ENCODE measurements at regions not wholly inside any gene's neighbourhood (a gene's known extent, or its start where the extent isn't known, plus 50 kb on each side); places are given as distances from the start of the nearest gene placed in this dataset.

DNA sequence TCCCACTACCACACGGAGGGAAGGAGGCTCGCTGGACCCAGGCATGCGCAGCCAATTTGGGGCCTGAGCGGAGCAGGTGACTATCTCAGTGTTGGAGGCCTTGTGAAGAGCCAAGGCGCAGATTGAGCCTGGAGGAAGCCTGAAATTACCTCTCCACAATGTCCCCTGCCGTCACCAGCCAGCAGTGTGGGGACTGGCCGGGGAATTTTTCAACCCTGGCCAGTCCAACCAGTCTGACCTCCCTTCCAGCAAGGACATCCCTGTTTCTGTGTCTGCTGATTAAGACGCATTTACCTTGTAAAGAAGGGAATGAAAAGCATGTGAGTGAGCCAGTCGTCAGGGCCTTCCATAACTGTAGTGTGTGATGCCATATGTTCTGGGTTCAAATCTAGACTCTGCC, 198.1 kb upstream of the IRX3 start:
- intact Hi-C loops (cut with DNase I), result no loop called here
- no peak for DNase-seq
- Histone ChIP-seq H3K4me3 (no peak overlapping the region), H3K4me1 (ENCODE audit: insufficient read depth) (no peaks in the 10 kb centered on the region), H3K9me3 (no peaks in the 10 kb centered on the region), H3K36me3 (no peaks in the 10 kb centered on the region), H3K27me3 (no peaks in the 10 kb centered on the region), H3K27ac (no peak overlapping the region)
- WGBS, 3 donors, result 85 to 89% (median 86%) methylated on average over 9 of the region's 9 CpGs
- TF ChIP-seq, protein P1, sequence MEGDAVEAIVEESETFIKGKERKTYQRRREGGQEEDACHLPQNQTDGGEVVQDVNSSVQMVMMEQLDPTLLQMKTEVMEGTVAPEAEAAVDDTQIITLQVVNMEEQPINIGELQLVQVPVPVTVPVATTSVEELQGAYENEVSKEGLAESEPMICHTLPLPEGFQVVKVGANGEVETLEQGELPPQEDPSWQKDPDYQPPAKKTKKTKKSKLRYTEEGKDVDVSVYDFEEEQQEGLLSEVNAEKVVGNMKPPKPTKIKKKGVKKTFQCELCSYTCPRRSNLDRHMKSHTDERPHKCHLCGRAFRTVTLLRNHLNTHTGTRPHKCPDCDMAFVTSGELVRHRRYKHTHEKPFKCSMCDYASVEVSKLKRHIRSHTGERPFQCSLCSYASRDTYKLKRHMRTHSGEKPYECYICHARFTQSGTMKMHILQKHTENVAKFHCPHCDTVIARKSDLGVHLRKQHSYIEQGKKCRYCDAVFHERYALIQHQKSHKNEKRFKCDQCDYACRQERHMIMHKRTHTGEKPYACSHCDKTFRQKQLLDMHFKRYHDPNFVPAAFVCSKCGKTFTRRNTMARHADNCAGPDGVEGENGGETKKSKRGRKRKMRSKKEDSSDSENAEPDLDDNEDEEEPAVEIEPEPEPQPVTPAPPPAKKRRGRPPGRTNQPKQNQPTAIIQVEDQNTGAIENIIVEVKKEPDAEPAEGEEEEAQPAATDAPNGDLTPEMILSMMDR (IDR thresholded peaks at IDR 0.05), result no peak
- no peak for TF ChIP-seq POLR2A (IDR thresholded peaks at IDR 0.05)
- no peak for TF ChIP-seq EP300 (IDR thresholded peaks at IDR 0.05)

DNA sequence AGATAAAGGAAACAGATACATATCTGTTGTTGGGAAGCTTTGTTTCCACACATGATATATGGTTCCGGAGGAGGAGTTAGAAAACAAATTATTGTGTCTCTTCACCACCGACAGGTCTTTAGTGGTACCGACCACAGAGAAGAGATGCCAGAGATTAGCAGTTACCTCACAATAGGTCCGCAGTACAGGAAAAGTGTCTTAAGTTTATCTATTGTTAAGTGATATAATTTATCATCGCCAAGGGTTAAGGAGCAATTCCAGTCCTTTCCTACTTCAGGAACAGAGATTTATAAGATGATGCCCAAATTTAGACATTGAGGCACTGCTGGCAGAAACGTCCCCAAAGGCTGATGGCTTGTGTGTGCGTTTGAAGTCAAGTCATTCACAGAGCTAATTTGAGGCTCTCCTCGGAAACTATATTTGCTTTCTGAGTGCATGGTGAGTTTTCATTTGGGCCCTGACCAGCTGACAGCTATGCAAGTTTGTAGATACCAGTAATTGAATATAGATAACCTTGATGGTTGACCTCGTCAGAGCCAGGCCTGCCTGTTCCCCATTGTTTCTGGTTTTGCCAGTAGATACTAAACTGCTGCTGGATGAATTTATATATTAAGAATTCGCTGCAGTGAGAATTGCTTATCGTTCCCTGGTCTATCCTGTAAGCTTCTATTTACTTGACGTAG, 196.4 kb upstream of the IRX3 start:
- H3K36me3 ChIP-seq, result no peaks in the 10 kb centered on the region
- TF ChIP-seq POLR2A (IDR thresholded peaks at IDR 0.05) (no peak), EP300 (IDR thresholded peaks at IDR 0.05) (no peak)
- TF ChIP-seq, protein P1 (IDR thresholded peaks at IDR 0.05), result no peak
- no peak for DNase-seq
- H3K9me3 ChIP-seq, result no peaks in the 10 kb centered on the region
- no peak overlapping the region for H3K27ac ChIP-seq
- no peaks in the 10 kb centered on the region for H3K4me1 ChIP-seq (ENCODE audit: insufficient read depth)
- intact Hi-C loops (cut with DNase I), result no loop called here
- WGBS, 3 donors, result 65 to 68% (median 67%) methylated on average over 12 of the region's 12 CpGs
- H3K27me3 ChIP-seq, result no peaks in the 10 kb centered on the region
- no peak overlapping the region for H3K4me3 ChIP-seq

DNA sequence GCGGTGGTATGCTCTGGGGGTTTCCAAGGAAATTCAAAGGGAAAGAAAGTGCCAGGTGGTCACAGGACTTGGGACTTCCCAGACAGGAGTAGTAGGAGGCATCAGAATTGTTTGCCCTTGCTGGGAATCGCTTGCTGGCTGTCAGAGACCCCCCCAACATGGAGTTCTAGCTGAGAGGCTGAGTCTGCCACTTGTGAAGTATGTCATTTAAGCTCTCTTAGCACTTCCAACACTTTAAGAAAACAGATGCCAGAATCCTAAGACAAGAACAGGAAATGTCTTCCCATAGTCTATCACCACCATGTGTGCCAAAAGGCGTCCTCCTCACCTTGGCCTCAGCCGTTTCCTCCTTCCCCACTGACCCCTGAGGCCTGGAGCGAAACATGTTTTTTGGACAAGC, 193.8 kb upstream of the IRX3 start:
- H3K36me3 ChIP-seq, result no peaks in the 10 kb centered on the region
- no peak overlapping the region for H3K4me3 ChIP-seq
- TF ChIP-seq POLR2A (IDR thresholded peaks at IDR 0.05), result no peak
- TF ChIP-seq, protein P1 (IDR thresholded peaks at IDR 0.05), result no peak
- no peak for TF ChIP-seq EP300 (IDR thresholded peaks at IDR 0.05)
- no peak overlapping the region for H3K27ac ChIP-seq
- intact Hi-C loops (cut with DNase I), result no loop called here
- no peaks in the 10 kb centered on the region for H3K27me3 ChIP-seq
- no peaks in the 10 kb centered on the region for H3K9me3 ChIP-seq
- no peak for DNase-seq
- no peaks in the 10 kb centered on the region for H3K4me1 ChIP-seq (ENCODE audit: insufficient read depth)
- 63 to 74% (median 71%) methylated on average over 5 of the region's 5 CpGs for WGBS, 3 donors

DNA sequence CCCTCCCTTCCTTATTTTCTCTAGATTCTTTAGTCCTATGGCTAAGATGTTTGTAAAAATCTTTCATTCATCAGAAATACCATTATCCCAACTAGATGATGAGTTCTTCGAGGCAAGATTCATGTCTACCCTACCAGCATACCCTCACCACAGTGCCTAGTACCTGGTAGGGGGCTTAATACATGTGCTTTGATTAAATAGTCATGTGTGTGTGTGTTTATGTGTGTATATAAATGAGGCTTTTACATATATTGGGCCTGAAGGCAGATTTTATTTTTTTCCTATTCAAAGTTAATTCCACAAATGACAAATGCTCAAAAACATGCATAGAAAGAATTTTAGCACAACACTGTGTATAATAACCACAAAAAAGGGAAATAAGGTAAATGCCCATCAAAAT, 193.0 kb upstream of the IRX3 start:
- Histone ChIP-seq H3K36me3 (no peaks in the 10 kb centered on the region), H3K4me1 (ENCODE audit: insufficient read depth) (peaks cover 1% of the 10 kb centered on the region), H3K9me3 (no peaks in the 10 kb centered on the region), H3K27ac (no peak overlapping the region), H3K4me3 (no peak overlapping the region), H3K27me3 (no peaks in the 10 kb centered on the region)
- no peak for TF ChIP-seq POLR2A (IDR thresholded peaks at IDR 0.05)
- no peak for DNase-seq
- intact Hi-C loops (cut with DNase I), result no loop called here
- 86 to 90% (median 87%) methylated on average over 1 of the region's 1 CpG for WGBS, 3 donors

DNA sequence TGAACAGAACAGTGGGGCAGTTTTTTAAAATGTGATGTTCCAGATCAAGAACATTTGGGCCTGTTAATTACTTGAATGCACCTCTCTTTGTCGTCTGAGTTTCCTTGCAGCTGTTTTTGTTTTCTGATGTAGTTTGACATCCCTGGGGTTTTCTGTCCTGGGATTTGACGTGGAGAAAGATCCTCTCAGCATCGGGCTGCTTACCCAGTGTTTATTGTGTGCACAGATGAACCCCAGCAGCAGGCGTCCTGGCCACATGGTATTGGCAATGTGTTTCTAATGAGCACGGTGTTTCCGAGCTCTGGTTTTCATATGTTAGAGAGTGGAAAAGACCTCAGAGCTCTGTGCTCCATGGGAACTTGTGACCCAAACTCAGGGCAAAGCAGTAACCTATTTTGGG, 191.1 kb upstream of the IRX3 start:
- H3K4me3 ChIP-seq, result no peak overlapping the region
- H3K9me3 ChIP-seq, result no peaks in the 10 kb centered on the region
- TF ChIP-seq POLR2A (IDR thresholded peaks at IDR 0.05) (no peak), EP300 (IDR thresholded peaks at IDR 0.05) (no peak)
- TF ChIP-seq, protein P1 (IDR thresholded peaks at IDR 0.05), result no peak
- no peak overlapping the region for H3K27ac ChIP-seq
- no peak for DNase-seq
- no peaks in the 10 kb centered on the region for H3K27me3 ChIP-seq
- H3K36me3 ChIP-seq, result no peaks in the 10 kb centered on the region
- intact Hi-C loops (cut with DNase I), result no loop called here
- 82 to 85% (median 83%) methylated on average over 6 of the region's 6 CpGs for WGBS, 3 donors
- peaks cover 1% of the 10 kb centered on the region for H3K4me1 ChIP-seq (ENCODE audit: insufficient read depth)

All from ovary (tissue), 7 donors.